ENCODE measurements at regions not wholly inside any gene's neighbourhood (a gene's known extent, or its start where the extent isn't known, plus 50 kb on each side); places are given as distances from the start of the nearest gene placed in this dataset.

DNA sequence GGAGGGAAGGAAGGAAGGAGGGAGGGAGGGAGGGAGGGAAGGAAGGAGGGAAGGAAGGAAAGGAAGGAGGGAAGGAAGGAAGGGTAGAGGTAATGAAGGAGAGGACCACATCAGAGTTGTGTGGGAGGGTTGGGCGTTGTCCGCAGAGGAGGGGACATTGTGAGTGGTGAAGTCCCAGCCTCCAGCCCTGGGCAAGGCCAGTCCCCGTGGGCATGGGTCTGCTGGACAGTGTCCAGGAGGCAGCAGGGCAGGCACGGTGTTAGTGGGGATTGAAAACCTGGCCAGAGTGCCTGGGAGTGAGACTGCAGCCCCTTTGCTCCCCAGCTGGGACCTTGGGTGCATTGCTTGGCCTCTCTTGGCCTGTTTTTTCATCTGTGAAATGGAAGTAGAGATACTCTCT lies 1462.3 kb downstream of the BRD1 start:
- TF ChIP-seq CTCF (IDR thresholded peaks at IDR 0.05) (no peak), POLR2A (IDR thresholded peaks at IDR 0.05) (no peak), EP300 (IDR thresholded peaks at IDR 0.05) (no peak), POLR2AphosphoS5 (IDR thresholded peaks at IDR 0.05) (no peak)
